ENCODE measurements at regions not wholly inside any gene's neighbourhood (a gene's known extent, or its start where the extent isn't known, plus 50 kb on each side); places are given as distances from the start of the nearest gene placed in this dataset.

GRCh38 chr3:7793786-7794185 is 707.8 kb upstream of the LMCD1 start:
- no peak for DNase-seq

- no peak for DNase-seq
These were observed 703.3 kb upstream of the LMCD1 start for GRCh38 chr3:7798276-7798675.

GRCh38 chr3:7800006-7800780 is 701.4 kb upstream of the LMCD1 start:
- DNase-seq, result no peak

- DNase-seq, result no peak
These were observed 689.1 kb upstream of the LMCD1 start for GRCh38 chr3:7812490-7812889.

- DNase-seq, result no peak
These were observed 688.3 kb upstream of the LMCD1 start for GRCh38 chr3:7813365-7813764.

GRCh38 chr3:7817239-7817638 is 684.4 kb upstream of the LMCD1 start:
- DNase-seq, result no peak

GRCh38 chr3:7820969-7821368 is 680.7 kb upstream of the LMCD1 start:
- DNase-seq, result no peak

- DNase-seq, result no peak
These were observed 679.8 kb upstream of the LMCD1 start for GRCh38 chr3:7821858-7822257.

GRCh38 chr3:7841451-7841850 is 660.2 kb upstream of the LMCD1 start:
- no peak for DNase-seq

GRCh38 chr3:7843441-7843840 is 658.2 kb upstream of the LMCD1 start:
- no peak for DNase-seq

GRCh38 chr3:7847021-7847420 is 654.6 kb upstream of the LMCD1 start:
- DNase-seq, result no peak

GRCh38 chr3:7847521-7847920 is 654.1 kb upstream of the LMCD1 start:
- no peak for DNase-seq

GRCh38 chr3:7854266-7854665 is 647.4 kb upstream of the LMCD1 start:
- no peak for DNase-seq

- no peak for DNase-seq
These were observed 646.9 kb upstream of the LMCD1 start for GRCh38 chr3:7854721-7855120.

GRCh38 chr3:7865611-7866010 is 636.0 kb upstream of the LMCD1 start:
- no peak for DNase-seq

- no peak for DNase-seq
These were observed 634.0 kb upstream of the LMCD1 start for GRCh38 chr3:7867587-7867986.

GRCh38 chr3:7871003-7871560 is 630.5 kb upstream of the LMCD1 start:
- DNase-seq, result no peak

GRCh38 chr3:7874116-7874515 is 627.5 kb upstream of the LMCD1 start:
- DNase-seq, result no peak

- no peak for DNase-seq
These were observed 625.7 kb upstream of the LMCD1 start for GRCh38 chr3:7875925-7876324.

- peak in 4 of 5 experiments; percentile 21 to 86 (median 47) for DNase-seq
These were observed 624.8 kb upstream of the LMCD1 start for GRCh38 chr3:7876741-7877297.

- no peak for DNase-seq
These were observed 624.3 kb upstream of the LMCD1 start for GRCh38 chr3:7877312-7877711.

- no peak for DNase-seq
These were observed 622.1 kb upstream of the LMCD1 start for GRCh38 chr3:7879572-7879971.

- DNase-seq, result no peak
These were observed 619.7 kb upstream of the LMCD1 start for GRCh38 chr3:7881946-7882345.

- no peak for DNase-seq
These were observed 604.0 kb upstream of the LMCD1 start for GRCh38 chr3:7897655-7898054.
